ENCODE measurements at regions not wholly inside any gene's neighbourhood (a gene's known extent, or its start where the extent isn't known, plus 50 kb on each side); places are given as distances from the start of the nearest gene placed in this dataset.

- intact Hi-C loops (cut with DNase I), result loop anchor here (5.0 kb wide), 1 partner anchor 148 kb away; no protein-coding TSS in a partner anchor
- H3K4me3 ChIP-seq, result no peak overlapping the region
- no peak for DNase-seq (ENCODE audit: low spot score in 2 of 2)
- no peaks in the 10 kb centered on the region for H3K9me3 ChIP-seq
- no peak for TF ChIP-seq CTCF (IDR thresholded peaks at IDR 0.05)
- no peaks in the 10 kb centered on the region for H3K36me3 ChIP-seq
- H3K27ac ChIP-seq, result no peak overlapping the region
- H3K27me3 ChIP-seq, result no peaks in the 10 kb centered on the region
- peaks cover 8 to 19% of the 10 kb centered on the region in 2 donors for H3K4me1 ChIP-seq
Measured at GRCh38 chr14:51398898-51399297, 158.9 kb downstream of the TMX1 start.

- Histone ChIP-seq H3K36me3 (no peaks in the 10 kb centered on the region), H3K27ac (no peak overlapping the region), H3K27me3 (no peaks in the 10 kb centered on the region), H3K9me3 (no peaks in the 10 kb centered on the region), H3K4me1 (peaks cover 8 to 17% of the 10 kb centered on the region in 2 donors), H3K4me3 (no peak overlapping the region)
- intact Hi-C loops (cut with DNase I), result loop anchor here (5.0 kb wide), 1 partner anchor 42 kb away; no protein-coding TSS in a partner anchor
- no peak for DNase-seq (ENCODE audit: low spot score in 2 of 2)
- TF ChIP-seq CTCF (IDR thresholded peaks at IDR 0.05), result no peak
Measured at GRCh38 chr14:51400139-51400538, 160.1 kb downstream of the TMX1 start.

GRCh38 chr14:51401272-51401671, 161.2 kb downstream of the TMX1 start:
- Histone ChIP-seq H3K36me3 (no peaks in the 10 kb centered on the region), H3K4me1 (peaks cover 3 to 8% of the 10 kb centered on the region in 2 donors), H3K9me3 (no peaks in the 10 kb centered on the region), H3K27ac (peak overlapping the region in 1 of 2 donors; percentile 65), H3K4me3 (no peak overlapping the region), H3K27me3 (no peaks in the 10 kb centered on the region)
- no peak for DNase-seq (ENCODE audit: low spot score in 2 of 2)
- intact Hi-C loops (cut with DNase I), result loop anchor here (5.0 kb wide), 1 partner anchor 41 kb away; no protein-coding TSS in a partner anchor
- no peak for TF ChIP-seq CTCF (IDR thresholded peaks at IDR 0.05)

- Histone ChIP-seq H3K4me3 (no peak overlapping the region), H3K4me1 (peaks cover 3 to 7% of the 10 kb centered on the region in 2 donors), H3K36me3 (no peaks in the 10 kb centered on the region), H3K9me3 (no peaks in the 10 kb centered on the region), H3K27ac (peak overlapping the region; percentile 14 to 65), H3K27me3 (no peaks in the 10 kb centered on the region)
- DNase-seq (ENCODE audit: low spot score in 2 of 2), result no peak
- intact Hi-C loops (cut with DNase I), result loop anchor here (5.0 kb wide), 1 partner anchor 41 kb away; no protein-coding TSS in a partner anchor
- no peak for TF ChIP-seq CTCF (IDR thresholded peaks at IDR 0.05)
Measured at GRCh38 chr14:51401756-51402155, 161.7 kb downstream of the TMX1 start.

GRCh38 chr14:51410897-51411296, 170.8 kb downstream of the TMX1 start:
- no peaks in the 10 kb centered on the region for H3K9me3 ChIP-seq
- intact Hi-C loops (cut with DNase I), result no loop called here
- no peaks in the 10 kb centered on the region for H3K4me1 ChIP-seq
- no peak overlapping the region for H3K4me3 ChIP-seq
- H3K27ac ChIP-seq, result no peak overlapping the region
- no peak for TF ChIP-seq CTCF (IDR thresholded peaks at IDR 0.05)
- no peaks in the 10 kb centered on the region for H3K36me3 ChIP-seq
- H3K27me3 ChIP-seq, result no peaks in the 10 kb centered on the region
- DNase-seq (ENCODE audit: low spot score in 2 of 2), result no peak

- H3K4me3 ChIP-seq, result no peak overlapping the region
- H3K36me3 ChIP-seq, result no peaks in the 10 kb centered on the region
- H3K27ac ChIP-seq, result no peak overlapping the region
- no peak for DNase-seq (ENCODE audit: low spot score in 2 of 2)
- TF ChIP-seq CTCF (IDR thresholded peaks at IDR 0.05), result no peak
- no peaks in the 10 kb centered on the region for H3K27me3 ChIP-seq
- H3K4me1 ChIP-seq, result no peaks in the 10 kb centered on the region
- peaks cover 0 to 5% of the 10 kb centered on the region in 2 donors for H3K9me3 ChIP-seq
- intact Hi-C loops (cut with DNase I), result no loop called here
Measured at GRCh38 chr14:51419685-51420084, 179.6 kb downstream of the TMX1 start.

All from ascending aorta (tissue), 2 donors.